ENCODE measurements at regions not wholly inside any gene's neighbourhood (a gene's known extent, or its start where the extent isn't known, plus 50 kb on each side); places are given as distances from the start of the nearest gene placed in this dataset.

- TF ChIP-seq CTCF (IDR thresholded peaks at IDR 0.05; ENCODE audit: extremely low read depth in 1 of 2, insufficient read depth in 1 of 2, low read depth in 1 of 2, low read length in 2 of 2) (no peak), EZH2 (IDR thresholded peaks at IDR 0.05; ENCODE audit: borderline replicate concordance, low read depth, low read length, severe bottlenecking) (no peak), POLR2A (IDR thresholded peaks at IDR 0.05; ENCODE audit: low read depth, low read length) (no peak), POLR2AphosphoS5 (IDR thresholded peaks at IDR 0.05; ENCODE audit: insufficient read depth, low read depth, low read length) (no peak), MYC (IDR thresholded peaks at IDR 0.05; ENCODE audit: low read depth, low read length) (no peak), JUN (IDR thresholded peaks at IDR 0.05; ENCODE audit: borderline replicate concordance, insufficient read depth, insufficient read length, low read depth) (no peak), FOS (IDR thresholded peaks at IDR 0.05; ENCODE audit: borderline replicate concordance, insufficient read depth, low read length) (no peak), MAX (IDR thresholded peaks at IDR 0.05; ENCODE audit: insufficient read depth, insufficient read length) (no peak)
Observed at GRCh38 chrX:22589845-22590244, 317.1 kb downstream of the CBLL2 start.
